ENCODE measurements at regions not wholly inside any gene's neighbourhood (a gene's known extent, or its start where the extent isn't known, plus 50 kb on each side); places are given as distances from the start of the nearest gene placed in this dataset.

DNA sequence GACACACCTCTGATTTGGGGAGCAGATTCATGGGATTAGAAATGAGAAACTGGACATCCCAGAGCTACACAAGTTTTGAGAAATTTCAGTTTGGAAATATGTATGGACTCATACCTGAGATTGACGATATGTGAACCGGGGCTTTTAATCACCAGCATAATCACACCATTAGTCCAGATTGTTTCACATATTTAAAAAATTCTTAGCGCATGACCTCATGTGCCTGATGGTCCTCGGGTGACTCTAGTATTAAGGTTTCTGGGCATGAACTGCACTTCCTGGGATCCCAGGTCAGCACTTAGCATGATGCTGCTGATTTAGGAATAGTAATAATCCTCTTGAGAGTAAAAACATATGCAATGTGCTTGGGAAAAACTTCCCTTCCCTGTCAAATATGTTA lies 91.9 kb upstream of the BCOR start:
- Mint-ChIP-seq H3K4me1 (no peaks in the 10 kb centered on the region), H3K4me3 (no peak overlapping the region), H3K27ac (no peak overlapping the region), H3K27me3 (ENCODE audit: low read depth in 2 of 2) (peaks cover 7 to 8% of the 10 kb centered on the region in 2 donors), H3K9me3 (peaks cover 5 to 8% of the 10 kb centered on the region in 2 donors), H3K36me3 (no peaks in the 10 kb centered on the region)
- 80% methylated on average over 2 of the region's 4 CpGs for WGBS (ENCODE audit: insufficient coverage)
- Histone ChIP-seq H3K4me1 (ENCODE audit: control insufficient read depth, insufficient read depth, low read length) (no peaks in the 10 kb centered on the region), H3K27me3 (ENCODE audit: control insufficient read depth, insufficient read depth, low read length) (no peaks in the 10 kb centered on the region), H3K36me3 (ENCODE audit: control insufficient read depth, insufficient read depth, low read length) (no peaks in the 10 kb centered on the region), H3K27ac (ENCODE audit: low read length) (no peak overlapping the region), H3K4me3 (ENCODE audit: low read length) (no peak overlapping the region), H3K9me3 (ENCODE audit: control insufficient read depth, insufficient read depth, low read length) (no peaks in the 10 kb centered on the region)
- intact Hi-C loops (cut with micrococcal nuclease) = no loop called here
- DNase-seq (no peak), ATAC-seq (no peak)
- TF ChIP-seq, protein P1, sequence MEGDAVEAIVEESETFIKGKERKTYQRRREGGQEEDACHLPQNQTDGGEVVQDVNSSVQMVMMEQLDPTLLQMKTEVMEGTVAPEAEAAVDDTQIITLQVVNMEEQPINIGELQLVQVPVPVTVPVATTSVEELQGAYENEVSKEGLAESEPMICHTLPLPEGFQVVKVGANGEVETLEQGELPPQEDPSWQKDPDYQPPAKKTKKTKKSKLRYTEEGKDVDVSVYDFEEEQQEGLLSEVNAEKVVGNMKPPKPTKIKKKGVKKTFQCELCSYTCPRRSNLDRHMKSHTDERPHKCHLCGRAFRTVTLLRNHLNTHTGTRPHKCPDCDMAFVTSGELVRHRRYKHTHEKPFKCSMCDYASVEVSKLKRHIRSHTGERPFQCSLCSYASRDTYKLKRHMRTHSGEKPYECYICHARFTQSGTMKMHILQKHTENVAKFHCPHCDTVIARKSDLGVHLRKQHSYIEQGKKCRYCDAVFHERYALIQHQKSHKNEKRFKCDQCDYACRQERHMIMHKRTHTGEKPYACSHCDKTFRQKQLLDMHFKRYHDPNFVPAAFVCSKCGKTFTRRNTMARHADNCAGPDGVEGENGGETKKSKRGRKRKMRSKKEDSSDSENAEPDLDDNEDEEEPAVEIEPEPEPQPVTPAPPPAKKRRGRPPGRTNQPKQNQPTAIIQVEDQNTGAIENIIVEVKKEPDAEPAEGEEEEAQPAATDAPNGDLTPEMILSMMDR (IDR thresholded peaks at IDR 0.05) = no peak

DNA sequence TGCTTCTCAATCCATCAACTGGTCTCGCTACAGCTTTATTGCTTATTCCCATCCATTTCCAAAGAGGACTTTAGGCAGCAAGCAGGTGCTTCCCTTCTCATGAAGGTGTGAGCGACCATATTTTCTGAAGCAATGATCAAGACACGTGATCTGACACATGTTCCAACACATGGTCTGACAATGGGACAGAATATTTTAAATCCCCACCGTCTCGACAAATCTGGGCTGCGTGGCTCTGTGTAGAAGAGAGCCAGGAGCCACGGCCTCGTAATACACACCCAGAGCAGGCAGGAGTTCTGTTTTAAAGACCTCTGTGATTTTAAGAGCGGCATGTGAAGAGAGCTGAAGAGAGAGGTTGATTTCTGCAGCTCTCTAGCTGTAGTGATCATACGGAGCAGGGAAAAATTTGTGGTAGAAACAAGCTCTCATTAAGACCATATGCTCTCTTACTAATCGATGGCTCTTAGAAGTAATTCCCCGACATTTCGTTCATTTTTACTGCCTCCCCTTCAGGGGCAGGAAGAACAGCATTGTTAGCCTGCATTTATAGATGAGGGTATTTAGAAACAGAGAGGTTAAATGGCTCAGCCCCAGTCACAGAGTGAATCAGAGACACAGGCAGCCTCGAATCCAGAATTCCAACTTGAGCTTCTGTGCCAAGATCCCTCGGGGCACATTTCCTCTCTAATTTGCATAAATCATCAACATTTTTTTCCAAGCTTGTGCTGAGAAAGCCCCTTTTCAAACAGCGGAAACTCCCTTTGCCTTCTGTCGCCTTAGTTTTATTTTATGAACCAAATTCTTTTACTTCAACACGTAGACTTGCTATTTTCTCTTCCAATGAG lies 91.0 kb upstream of the BCOR start:
- H3K27ac Mint-ChIP-seq = no peak overlapping the region
- ATAC-seq = no peak
- peaks cover 7 to 8% of the 10 kb centered on the region in 2 donors for H3K27me3 Mint-ChIP-seq (ENCODE audit: low read depth in 2 of 2)
- 81% methylated on average over 12 of the region's 18 CpGs for WGBS (ENCODE audit: insufficient coverage)
- no peaks in the 10 kb centered on the region for H3K9me3 ChIP-seq (ENCODE audit: control insufficient read depth, insufficient read depth, low read length)
- H3K27ac ChIP-seq (ENCODE audit: low read length) = no peak overlapping the region
- TF ChIP-seq, protein P1 (IDR thresholded peaks at IDR 0.05) = no peak
- H3K27me3 ChIP-seq (ENCODE audit: control insufficient read depth, insufficient read depth, low read length) = no peaks in the 10 kb centered on the region
- DNase-seq = peak in 1 of 2 donors; percentile 21
- H3K36me3 ChIP-seq (ENCODE audit: control insufficient read depth, insufficient read depth, low read length) = no peaks in the 10 kb centered on the region
- H3K4me1 Mint-ChIP-seq = no peaks in the 10 kb centered on the region
- H3K4me3 Mint-ChIP-seq = no peak overlapping the region
- no peak overlapping the region for H3K4me3 ChIP-seq (ENCODE audit: low read length)
- intact Hi-C loops (cut with micrococcal nuclease) = no loop called here
- no peaks in the 10 kb centered on the region for H3K36me3 Mint-ChIP-seq
- H3K9me3 Mint-ChIP-seq = peaks cover 5 to 8% of the 10 kb centered on the region in 2 donors
- no peaks in the 10 kb centered on the region for H3K4me1 ChIP-seq (ENCODE audit: control insufficient read depth, insufficient read depth, low read length)

- Mint-ChIP-seq H3K27me3 (ENCODE audit: low read depth in 2 of 2) (peaks cover 7 to 8% of the 10 kb centered on the region in 2 donors), H3K4me3 (no peak overlapping the region), H3K27ac (no peak overlapping the region), H3K4me1 (no peaks in the 10 kb centered on the region), H3K36me3 (no peaks in the 10 kb centered on the region), H3K9me3 (peaks cover 5 to 8% of the 10 kb centered on the region in 2 donors)
- DNase-seq (no peak), ATAC-seq (no peak)
- no peaks in the 10 kb centered on the region for H3K36me3 ChIP-seq (ENCODE audit: control insufficient read depth, insufficient read depth, low read length)
- no peaks in the 10 kb centered on the region for H3K27me3 ChIP-seq (ENCODE audit: control insufficient read depth, insufficient read depth, low read length)
- H3K4me1 ChIP-seq (ENCODE audit: control insufficient read depth, insufficient read depth, low read length) = no peaks in the 10 kb centered on the region
- intact Hi-C loops (cut with micrococcal nuclease) = no loop called here
- no peak overlapping the region for H3K4me3 ChIP-seq (ENCODE audit: low read length)
- WGBS (ENCODE audit: insufficient coverage) = no CpG with 5 or more reads among the region's 4 CpGs
- TF ChIP-seq, protein P1 (IDR thresholded peaks at IDR 0.05) = no peak
- no peaks in the 10 kb centered on the region for H3K9me3 ChIP-seq (ENCODE audit: control insufficient read depth, insufficient read depth, low read length)
- H3K27ac ChIP-seq (ENCODE audit: low read length) = no peak overlapping the region
Measured at GRCh38 chrX:40184968-40185367, 87.2 kb upstream of the BCOR start.

- Mint-ChIP-seq H3K4me1 (no peaks in the 10 kb centered on the region), H3K4me3 (no peak overlapping the region), H3K27me3 (ENCODE audit: low read depth in 2 of 2) (peaks cover 0 to 3% of the 10 kb centered on the region in 2 donors), H3K27ac (no peak overlapping the region), H3K36me3 (no peaks in the 10 kb centered on the region), H3K9me3 (peaks cover 5 to 8% of the 10 kb centered on the region in 2 donors)
- H3K4me1 ChIP-seq (ENCODE audit: control insufficient read depth, insufficient read depth, low read length) = no peaks in the 10 kb centered on the region
- H3K27me3 ChIP-seq (ENCODE audit: control insufficient read depth, insufficient read depth, low read length) = no peaks in the 10 kb centered on the region
- no peak for DNase-seq
- H3K27ac ChIP-seq (ENCODE audit: low read length) = no peak overlapping the region
- TF ChIP-seq, protein P1 (IDR thresholded peaks at IDR 0.05) = no peak
- H3K36me3 ChIP-seq (ENCODE audit: control insufficient read depth, insufficient read depth, low read length) = no peaks in the 10 kb centered on the region
- no peak overlapping the region for H3K4me3 ChIP-seq (ENCODE audit: low read length)
- 85% methylated on average over 1 of the region's 2 CpGs for WGBS (ENCODE audit: insufficient coverage)
- intact Hi-C loops (cut with micrococcal nuclease) = no loop called here
- no peak for ATAC-seq
- H3K9me3 ChIP-seq (ENCODE audit: control insufficient read depth, insufficient read depth, low read length) = no peaks in the 10 kb centered on the region
Measured at GRCh38 chrX:40182615-40183014, 84.9 kb upstream of the BCOR start.

All from natural killer cell (primary cell).